ENCODE measurements at regions not wholly inside any gene's neighbourhood (a gene's known extent, or its start where the extent isn't known, plus 50 kb on each side); places are given as distances from the start of the nearest gene placed in this dataset.

DNA sequence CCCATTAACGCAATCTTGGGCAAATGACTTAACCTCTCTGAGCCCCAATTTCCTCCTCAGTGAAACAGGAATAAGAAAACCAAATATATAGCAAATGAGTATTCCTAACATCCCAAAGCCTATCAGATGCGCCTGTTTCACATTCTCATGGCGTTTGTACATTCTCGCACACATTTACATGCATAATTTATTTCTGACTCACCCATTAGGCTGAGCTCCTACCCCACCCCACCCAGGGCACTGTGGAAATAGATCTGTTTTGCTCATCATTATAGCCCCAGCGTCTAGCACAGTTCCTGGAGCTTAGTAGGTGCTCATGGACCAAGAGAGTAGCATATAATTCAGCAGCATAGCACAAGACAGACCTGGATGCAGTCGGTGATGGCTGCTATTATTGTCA is 146.1 kb upstream of the VANGL1 start:
- no peak for ATAC-seq

DNA sequence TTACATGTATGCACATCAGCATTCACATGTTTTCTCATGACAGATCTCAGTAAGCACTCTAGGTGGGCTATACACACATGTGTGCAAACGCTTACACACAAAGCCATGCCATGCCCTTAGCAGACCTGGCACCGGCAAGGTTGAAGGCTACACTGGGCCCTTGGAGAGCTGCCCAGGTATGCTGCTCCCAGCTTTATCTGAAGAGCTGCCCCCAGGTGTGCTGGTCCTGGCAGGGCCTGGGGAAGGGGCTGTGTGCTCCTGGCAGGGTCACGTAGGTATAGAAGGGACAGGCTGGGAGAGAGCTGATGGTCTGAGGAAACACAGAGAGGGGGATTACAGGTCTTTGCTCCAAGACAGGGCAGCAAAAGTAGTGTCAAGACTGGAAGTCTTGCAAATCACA is 146.7 kb upstream of the VANGL1 start:
- Histone ChIP-seq H3K9me3 (no peaks in the 10 kb centered on the region), H3K4me3 (no peak overlapping the region), H3K27ac (no peak overlapping the region), H3K4me1 (no peaks in the 10 kb centered on the region), H3K27me3 (no peaks in the 10 kb centered on the region), H3K36me3 (no peaks in the 10 kb centered on the region)
- no peak for ATAC-seq
- 100% methylated on average over 1 of the region's 3 CpGs; no CpG with 5 or more reads in 1 of the 2 donors for WGBS, 2 donors (ENCODE audit: low coverage in 1 of 2)
- TF ChIP-seq POLR2AphosphoS5 (IDR thresholded peaks at IDR 0.05) (no peak), POLR2A (IDR thresholded peaks at IDR 0.05) (no peak)

More for the DNA sequence above, 146.1 kb upstream of the VANGL1 start:
- H3K27ac ChIP-seq, result no peak overlapping the region
- H3K4me1 ChIP-seq, result no peaks in the 10 kb centered on the region
- H3K9me3 ChIP-seq, result no peaks in the 10 kb centered on the region
- H3K27me3 ChIP-seq, result no peaks in the 10 kb centered on the region
- no peak overlapping the region for H3K4me3 ChIP-seq
- TF ChIP-seq POLR2AphosphoS5 (IDR thresholded peaks at IDR 0.05) (no peak), POLR2A (IDR thresholded peaks at IDR 0.05) (no peak), EP300 (IDR thresholded peaks at IDR 0.05) (no peak)
- TF ChIP-seq, protein P1, sequence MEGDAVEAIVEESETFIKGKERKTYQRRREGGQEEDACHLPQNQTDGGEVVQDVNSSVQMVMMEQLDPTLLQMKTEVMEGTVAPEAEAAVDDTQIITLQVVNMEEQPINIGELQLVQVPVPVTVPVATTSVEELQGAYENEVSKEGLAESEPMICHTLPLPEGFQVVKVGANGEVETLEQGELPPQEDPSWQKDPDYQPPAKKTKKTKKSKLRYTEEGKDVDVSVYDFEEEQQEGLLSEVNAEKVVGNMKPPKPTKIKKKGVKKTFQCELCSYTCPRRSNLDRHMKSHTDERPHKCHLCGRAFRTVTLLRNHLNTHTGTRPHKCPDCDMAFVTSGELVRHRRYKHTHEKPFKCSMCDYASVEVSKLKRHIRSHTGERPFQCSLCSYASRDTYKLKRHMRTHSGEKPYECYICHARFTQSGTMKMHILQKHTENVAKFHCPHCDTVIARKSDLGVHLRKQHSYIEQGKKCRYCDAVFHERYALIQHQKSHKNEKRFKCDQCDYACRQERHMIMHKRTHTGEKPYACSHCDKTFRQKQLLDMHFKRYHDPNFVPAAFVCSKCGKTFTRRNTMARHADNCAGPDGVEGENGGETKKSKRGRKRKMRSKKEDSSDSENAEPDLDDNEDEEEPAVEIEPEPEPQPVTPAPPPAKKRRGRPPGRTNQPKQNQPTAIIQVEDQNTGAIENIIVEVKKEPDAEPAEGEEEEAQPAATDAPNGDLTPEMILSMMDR (IDR thresholded peaks at IDR 0.05), result no peak
- WGBS, 2 donors (ENCODE audit: low coverage in 1 of 2), result 94 to 100% methylated on average over 5 to 6 of the region's 6 CpGs
- no peaks in the 10 kb centered on the region for H3K36me3 ChIP-seq

DNA sequence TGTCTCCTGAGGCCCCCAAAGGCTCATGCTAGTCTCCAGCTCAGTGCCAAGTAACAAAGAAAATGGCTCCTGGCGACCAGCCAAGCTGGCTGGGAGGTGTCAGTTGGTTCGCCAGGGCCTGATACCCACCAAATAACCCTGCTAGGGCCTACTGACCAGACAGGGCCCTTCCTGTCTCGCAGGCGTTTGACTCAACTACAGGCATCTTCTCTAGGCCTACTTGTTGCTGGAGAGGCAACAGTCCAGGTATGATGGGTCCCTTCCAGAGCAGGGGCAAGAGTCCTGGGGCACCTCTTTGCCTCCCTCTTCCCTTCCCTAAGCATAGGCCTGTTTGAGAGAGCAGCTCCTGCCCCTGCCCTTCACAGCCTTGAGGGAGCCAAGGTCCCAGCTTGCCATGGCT is 147.9 kb upstream of the VANGL1 start:
- TF ChIP-seq EP300 (IDR thresholded peaks at IDR 0.05) (no peak), POLR2AphosphoS5 (IDR thresholded peaks at IDR 0.05) (no peak), POLR2A (IDR thresholded peaks at IDR 0.05) (no peak)
- TF ChIP-seq, protein P1 (IDR thresholded peaks at IDR 0.05), result no peak
- no peaks in the 10 kb centered on the region for H3K4me1 ChIP-seq
- H3K9me3 ChIP-seq, result no peaks in the 10 kb centered on the region
- H3K27me3 ChIP-seq, result no peaks in the 10 kb centered on the region
- ATAC-seq, result no peak
- H3K36me3 ChIP-seq, result no peaks in the 10 kb centered on the region
- no peak overlapping the region for H3K27ac ChIP-seq
- no peak overlapping the region for H3K4me3 ChIP-seq
- WGBS, 2 donors (ENCODE audit: low coverage in 1 of 2), result 42% methylated on average over 2 of the region's 4 CpGs; no CpG with 5 or more reads in 1 of the 2 donors

DNA sequence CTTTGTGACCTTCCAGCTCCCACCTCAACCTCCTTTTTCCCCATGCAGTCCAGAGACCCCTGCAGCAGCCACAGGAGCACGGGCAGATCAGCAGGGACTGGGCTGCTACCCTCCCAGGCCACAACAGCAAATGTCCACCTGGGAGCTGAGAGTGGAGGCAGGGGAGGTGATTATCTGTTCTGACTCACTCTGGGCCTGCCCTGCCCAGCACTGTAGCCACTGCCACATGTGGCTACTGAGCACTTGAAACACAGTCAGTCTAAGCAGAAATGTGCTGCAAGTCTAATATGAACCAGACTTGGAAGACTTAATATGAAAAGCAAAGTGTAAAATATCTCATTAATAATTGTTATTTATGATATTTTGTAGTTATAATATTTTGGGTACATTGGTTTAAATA is 148.9 kb upstream of the VANGL1 start:
- WGBS, 2 donors (ENCODE audit: low coverage in 1 of 2), result 80% methylated on average over 1 of the region's 1 CpG; no CpG with 5 or more reads in 1 of the 2 donors
- no peaks in the 10 kb centered on the region for H3K9me3 ChIP-seq
- H3K4me3 ChIP-seq, result no peak overlapping the region
- H3K36me3 ChIP-seq, result no peaks in the 10 kb centered on the region
- no peaks in the 10 kb centered on the region for H3K4me1 ChIP-seq
- TF ChIP-seq EP300 (IDR thresholded peaks at IDR 0.05) (no peak), POLR2A (IDR thresholded peaks at IDR 0.05) (no peak), POLR2AphosphoS5 (IDR thresholded peaks at IDR 0.05) (no peak)
- TF ChIP-seq, protein P1 (IDR thresholded peaks at IDR 0.05), result no peak
- H3K27ac ChIP-seq, result no peak overlapping the region
- no peak for ATAC-seq
- H3K27me3 ChIP-seq, result no peaks in the 10 kb centered on the region

DNA sequence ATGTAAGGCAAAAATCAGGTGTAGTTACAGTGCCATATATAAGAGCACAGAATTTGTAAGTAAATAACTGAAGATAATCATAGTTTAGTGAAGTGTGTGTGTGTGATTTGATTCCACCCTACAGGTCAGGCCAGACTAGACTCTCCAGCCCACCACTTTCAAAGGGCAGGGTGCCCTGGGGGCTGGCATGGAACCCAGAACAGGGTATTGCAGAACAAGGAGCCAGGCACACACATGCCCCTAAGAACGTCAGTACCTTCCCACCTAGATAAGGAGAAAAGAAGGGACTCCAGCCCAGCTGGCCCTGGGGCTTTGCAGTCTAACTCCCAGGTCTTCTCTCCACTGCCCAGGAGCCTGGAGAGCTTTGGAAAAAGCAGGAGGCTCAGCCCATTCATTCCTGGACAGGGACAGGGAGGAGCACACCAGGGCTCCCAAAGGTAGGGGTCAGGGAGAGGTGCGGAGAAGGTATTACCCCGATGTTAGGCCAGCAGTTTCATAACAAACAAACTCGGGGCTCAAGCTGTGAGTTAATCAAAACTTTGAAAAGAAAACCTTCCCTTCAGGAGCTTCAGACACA is 149.7 kb upstream of the VANGL1 start:
- Histone ChIP-seq H3K4me3 (no peak overlapping the region), H3K4me1 (no peaks in the 10 kb centered on the region), H3K27ac (no peak overlapping the region), H3K36me3 (no peaks in the 10 kb centered on the region), H3K9me3 (no peaks in the 10 kb centered on the region), H3K27me3 (no peaks in the 10 kb centered on the region)
- ATAC-seq, result no peak
- TF ChIP-seq, protein P1 (IDR thresholded peaks at IDR 0.05), result no peak
- TF ChIP-seq POLR2A (IDR thresholded peaks at IDR 0.05), result no peak
- 51 to 74% methylated on average over 3 to 4 of the region's 4 CpGs for WGBS, 2 donors (ENCODE audit: low coverage in 1 of 2)
